Endothelial cell of umbilical vein (primary cell): ENCODE measurements at regions not wholly inside any gene's neighbourhood (a gene's known extent, or its start where the extent isn't known, plus 50 kb on each side); places are given as distances from the start of the nearest gene placed in this dataset.

Source experiments
- CTCF ChIP-seq, 2 donors: IDR thresholded peaks; 1 replicate in 1 of 2; 2 replicates in 1 of 2; pipeline ENCODE4 v1.5.1; 2011; ENCODE audit warnings: low read length in 2 of 2, mild to moderate bottlenecking in 2 of 2, moderate library complexity in 2 of 2, control low read depth in 1 of 2, inconsistent platforms in 1 of 2, low read depth in 1 of 2; ENCODE audit not compliant: insufficient read depth in 1 of 2; ENCODE audit errors: extremely low read depth in 1 of 2
- EZH2 ChIP-seq: IDR thresholded peaks from 2 replicates; pipeline ENCODE4 v1.6.1; 2012; ENCODE audit warnings: borderline replicate concordance, low read depth, mild to moderate bottlenecking, moderate library complexity, low read length, inconsistent platforms; ENCODE audit not compliant: severe bottlenecking
- FOS ChIP-seq: IDR thresholded peaks from 2 replicates; pipeline ENCODE4 v1.6.1; 2011; ENCODE audit warnings: mild to moderate bottlenecking, low read length, moderate library complexity, borderline replicate concordance; ENCODE audit not compliant: insufficient read depth
- POLR2A ChIP-seq: IDR thresholded peaks from 2 replicates; pipeline ENCODE4 v1.6.1; 2012; ENCODE audit warnings: low read depth, mild to moderate bottlenecking, control low read depth, low read length
- POLR2AphosphoS5 ChIP-seq: IDR thresholded peaks from 2 replicates; pipeline ENCODE4 v1.6.1; 2012; ENCODE audit warnings: low read depth, mild to moderate bottlenecking, control low read depth, low read length, moderate library complexity; ENCODE audit not compliant: insufficient read depth

DNA sequence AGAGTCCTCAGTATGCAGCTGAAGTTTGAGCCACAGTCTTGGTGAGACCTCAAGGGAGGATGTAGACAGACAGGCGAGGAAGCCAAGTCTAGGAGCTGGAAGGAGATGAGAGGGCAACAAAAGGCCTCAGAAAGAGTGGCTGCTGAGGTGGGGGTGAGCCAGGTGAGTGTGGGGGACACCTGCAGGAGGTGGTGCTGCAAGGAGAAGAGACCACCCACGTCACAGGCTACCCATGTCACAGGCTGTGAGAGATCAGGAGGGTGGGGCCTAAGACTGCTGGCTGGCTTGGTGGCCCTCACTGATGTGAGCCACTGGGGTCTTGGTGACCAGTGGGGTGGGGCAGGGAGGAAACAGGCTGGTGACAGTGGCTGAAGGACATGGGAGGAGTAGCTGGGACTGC, 97.3 kb downstream of the KIF26A start:
- TF ChIP-seq CTCF (IDR thresholded peaks at IDR 0.05; ENCODE audit: extremely low read depth in 1 of 2, insufficient read depth in 1 of 2, low read depth in 1 of 2, low read length in 2 of 2) (no peak), POLR2AphosphoS5 (no peak), POLR2A (no peak), FOS (no peak), EZH2 (no peak)
